ENCODE measurements at regions not wholly inside any gene's neighbourhood (a gene's known extent, or its start where the extent isn't known, plus 50 kb on each side); places are given as distances from the start of the nearest gene placed in this dataset.

DNA sequence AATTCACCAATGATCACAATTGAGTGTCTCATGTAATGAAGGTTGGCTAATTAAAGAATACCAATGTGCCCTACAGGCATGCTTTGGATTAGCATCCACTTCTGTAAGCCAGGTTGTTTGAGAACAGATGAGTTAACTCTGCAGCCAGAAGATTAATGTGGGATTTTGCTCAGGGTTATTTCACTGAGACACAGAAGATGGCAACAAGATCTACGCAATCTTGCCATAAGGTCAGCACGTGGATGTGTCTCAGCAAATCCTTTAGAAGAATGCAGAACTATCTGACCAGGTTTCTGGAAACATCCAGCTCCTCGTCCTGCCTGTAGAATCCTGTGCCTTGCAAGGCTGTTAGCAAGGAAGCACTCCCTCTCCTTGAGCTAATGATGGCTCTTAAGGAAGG, 532.6 kb upstream of the AMELY start:
- TF ChIP-seq EZH2 (IDR thresholded peaks at IDR 0.05; ENCODE audit: borderline replicate concordance, low read length) (no peak), CTCF (IDR thresholded peaks at IDR 0.05; ENCODE audit: low read length) (no peak)
